NT2/D1 (cell line): ENCODE measurements at regions not wholly inside any gene's neighbourhood (a gene's known extent, or its start where the extent isn't known, plus 50 kb on each side); places are given as distances from the start of the nearest gene placed in this dataset.

Experiments
- SUZ12 ChIP-seq: IDR thresholded peaks from 2 replicates; pipeline ENCODE4 v1.6.1; 2011; ENCODE audit not compliant: insufficient read length, insufficient read depth; ENCODE audit errors: extremely low read depth
- YY1 ChIP-seq: IDR thresholded peaks from 2 replicates; pipeline ENCODE4 v1.6.1; 2011; ENCODE audit not compliant: insufficient read length, insufficient read depth
- ZNF274 ChIP-seq: IDR thresholded peaks from 2 replicates; pipeline ENCODE4 v1.6.1; 2011; ENCODE audit warnings: mild to moderate bottlenecking, low read depth, low read length

GRCh38 chr9:81460693-81461092 is 228.7 kb downstream of the TLE1 start:
- TF ChIP-seq YY1 (no peak), ZNF274 (no peak), SUZ12 (no peak)
